Suprapubic skin (tissue), 4 donors: ENCODE measurements at regions not wholly inside any gene's neighbourhood (a gene's known extent, or its start where the extent isn't known, plus 50 kb on each side); places are given as distances from the start of the nearest gene placed in this dataset.

Source experiments
- DNase-seq, 2 donors: peaks; one replicate each; pipeline ENCODE4 v3.0.0-alpha.2; 2019; ENCODE audit warnings: low spot score in 2 of 2
- H3K27ac ChIP-seq: fragments of 200-600 bp; sonication (generic); one replicate; pipeline ENCODE4 v1.5.1; 2019
- H3K27me3 ChIP-seq: fragments of 200-600 bp; sonication (generic); one replicate; pipeline ENCODE4 v1.5.1; 2019
- H3K36me3 ChIP-seq: fragments of 200-600 bp; sonication (generic); one replicate; pipeline ENCODE4 v1.5.1; 2019
- H3K4me1 ChIP-seq: fragments of 200-600 bp; sonication (generic); one replicate; pipeline ENCODE4 v1.5.1; 2019
- H3K4me3 ChIP-seq: fragments of 200-600 bp; sonication (generic); one replicate; pipeline ENCODE4 v1.5.1; 2019; ENCODE audit warnings: mild to moderate bottlenecking
- H3K9me3 ChIP-seq: fragments of 200-600 bp; sonication (generic); one replicate; pipeline ENCODE4 v1.5.1; 2019
- EP300 ChIP-seq: sonication (generic); formaldehyde crosslinking; IDR thresholded peaks from one replicate; pipeline ENCODE4 v1.6.1; 2017; ENCODE audit warnings: antibody characterized with exemption
- POLR2A ChIP-seq, 2 donors: fragments of 450-650 bp; IDR thresholded peaks; one replicate each; pipeline ENCODE4 v1.6.1; 2017; ENCODE audit warnings: antibody characterized with exemption in 2 of 2, mild to moderate bottlenecking in 2 of 2, moderate library complexity in 2 of 2
- POLR2AphosphoS5 ChIP-seq, 3 donors: sonication (generic); formaldehyde crosslinking; IDR thresholded peaks; one replicate each; pipeline ENCODE4 v1.6.1; 2017; ENCODE audit warnings: antibody characterized with exemption in 3 of 3
- WGBS: methylation state at CpG from one replicate; pipeline ENCODE4 v1.1.5; 2018; 5-methylcytosine and 5-hydroxymethylcytosine counted together
- TF ChIP-seq, protein P1 (sequence below), 2 donors: fragments of 200-600 bp in 1 of 2; fragments of 450-650 bp in 1 of 2; sonication (generic) in 1 of 2; IDR thresholded peaks; one replicate each; pipeline ENCODE4 v1.5.1; 2016 to 2019; ENCODE audit warnings: antibody characterized with exemption in 2 of 2, mild to moderate bottlenecking in 1 of 2, moderate library complexity in 1 of 2

DNA sequence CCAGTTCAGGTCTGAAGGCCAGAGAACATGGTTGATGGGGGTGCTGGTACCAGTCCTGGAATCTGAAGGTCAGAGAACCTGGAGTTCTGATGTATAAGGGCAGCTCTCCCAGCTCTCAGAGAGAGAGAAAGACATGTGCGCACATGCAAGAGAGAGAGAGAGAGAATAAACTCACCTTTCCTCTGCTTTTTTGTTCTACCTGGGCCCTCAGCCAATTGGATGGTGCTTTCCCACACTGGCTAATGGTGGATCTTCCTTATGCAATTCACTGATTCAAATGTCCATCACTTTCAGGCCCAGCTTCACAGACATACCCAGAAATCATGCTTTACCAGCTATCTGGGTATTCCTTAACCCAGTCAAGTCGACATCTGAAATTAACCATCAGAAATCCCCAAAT lies 377.7 kb upstream of the MEX3C start:
- Histone ChIP-seq H3K9me3 (no peaks in the 10 kb centered on the region), H3K27ac (no peak overlapping the region), H3K4me1 (no peaks in the 10 kb centered on the region), H3K27me3 (no peaks in the 10 kb centered on the region), H3K36me3 (no peaks in the 10 kb centered on the region), H3K4me3 (no peak overlapping the region)
- TF ChIP-seq POLR2A (IDR thresholded peaks at IDR 0.05) (no peak), POLR2AphosphoS5 (IDR thresholded peaks at IDR 0.05) (no peak), EP300 (no peak)
- TF ChIP-seq, protein P1, sequence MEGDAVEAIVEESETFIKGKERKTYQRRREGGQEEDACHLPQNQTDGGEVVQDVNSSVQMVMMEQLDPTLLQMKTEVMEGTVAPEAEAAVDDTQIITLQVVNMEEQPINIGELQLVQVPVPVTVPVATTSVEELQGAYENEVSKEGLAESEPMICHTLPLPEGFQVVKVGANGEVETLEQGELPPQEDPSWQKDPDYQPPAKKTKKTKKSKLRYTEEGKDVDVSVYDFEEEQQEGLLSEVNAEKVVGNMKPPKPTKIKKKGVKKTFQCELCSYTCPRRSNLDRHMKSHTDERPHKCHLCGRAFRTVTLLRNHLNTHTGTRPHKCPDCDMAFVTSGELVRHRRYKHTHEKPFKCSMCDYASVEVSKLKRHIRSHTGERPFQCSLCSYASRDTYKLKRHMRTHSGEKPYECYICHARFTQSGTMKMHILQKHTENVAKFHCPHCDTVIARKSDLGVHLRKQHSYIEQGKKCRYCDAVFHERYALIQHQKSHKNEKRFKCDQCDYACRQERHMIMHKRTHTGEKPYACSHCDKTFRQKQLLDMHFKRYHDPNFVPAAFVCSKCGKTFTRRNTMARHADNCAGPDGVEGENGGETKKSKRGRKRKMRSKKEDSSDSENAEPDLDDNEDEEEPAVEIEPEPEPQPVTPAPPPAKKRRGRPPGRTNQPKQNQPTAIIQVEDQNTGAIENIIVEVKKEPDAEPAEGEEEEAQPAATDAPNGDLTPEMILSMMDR (IDR thresholded peaks at IDR 0.05), result no peak
- no peak for DNase-seq
- WGBS, result 94% methylated on average over 2 of the region's 2 CpGs

DNA sequence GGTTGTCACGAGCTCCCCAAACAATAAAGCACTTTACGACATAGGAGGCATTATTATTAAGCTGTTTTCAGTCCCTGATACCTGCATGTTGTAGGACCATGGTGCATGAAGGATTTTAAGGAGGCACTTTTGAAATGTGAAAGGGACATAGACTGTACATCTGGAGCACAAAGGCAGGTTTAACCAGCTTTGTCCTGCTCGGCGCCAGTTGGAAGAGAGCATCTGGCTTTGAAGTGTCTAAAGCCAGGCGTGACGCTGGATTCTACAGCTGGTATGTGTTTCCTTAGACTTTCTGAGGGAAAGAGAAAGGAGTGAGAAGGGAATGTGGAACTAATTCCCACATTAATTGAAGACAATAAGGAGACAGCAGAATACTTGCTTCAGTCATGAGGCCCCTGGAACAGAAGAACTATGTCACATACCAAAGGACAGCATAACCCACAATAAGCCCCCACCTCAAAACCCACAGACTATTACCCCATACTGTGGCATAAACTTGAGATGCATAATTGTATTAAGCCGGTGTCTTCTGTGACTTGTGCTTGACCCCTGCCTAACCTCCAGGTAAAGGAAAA lies 381.0 kb upstream of the MEX3C start:
- H3K36me3 ChIP-seq, result no peaks in the 10 kb centered on the region
- no peak for DNase-seq
- no peak overlapping the region for H3K27ac ChIP-seq
- no peaks in the 10 kb centered on the region for H3K27me3 ChIP-seq
- TF ChIP-seq, protein P1 (IDR thresholded peaks at IDR 0.05), result no peak
- TF ChIP-seq POLR2A (IDR thresholded peaks at IDR 0.05) (no peak), EP300 (no peak), POLR2AphosphoS5 (IDR thresholded peaks at IDR 0.05) (no peak)
- no peaks in the 10 kb centered on the region for H3K4me1 ChIP-seq
- WGBS, result 60% methylated on average over 7 of the region's 7 CpGs
- H3K9me3 ChIP-seq, result no peaks in the 10 kb centered on the region
- H3K4me3 ChIP-seq, result no peak overlapping the region

DNA sequence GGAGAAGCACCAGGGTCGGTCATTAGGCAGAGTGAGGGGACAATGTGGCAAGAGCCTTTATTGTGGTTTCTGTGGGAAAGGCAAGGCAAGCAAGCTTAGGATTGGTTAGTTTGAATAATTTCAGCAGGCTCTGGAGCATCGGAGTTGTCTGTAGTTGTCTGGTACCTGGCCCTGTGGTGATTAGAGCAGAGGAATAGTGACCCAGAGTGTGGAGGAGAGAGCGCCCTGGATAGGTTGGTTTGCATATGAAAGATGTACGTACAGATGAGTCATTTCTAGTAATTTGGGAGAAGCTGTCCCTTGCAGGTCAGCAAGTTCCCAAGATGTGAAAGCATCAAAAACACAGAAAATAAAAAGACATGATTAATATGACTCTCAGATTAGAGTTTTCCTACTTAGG lies 383.1 kb upstream of the MEX3C start:
- no peaks in the 10 kb centered on the region for H3K36me3 ChIP-seq
- H3K4me3 ChIP-seq, result no peak overlapping the region
- no peaks in the 10 kb centered on the region for H3K4me1 ChIP-seq
- no peak overlapping the region for H3K27ac ChIP-seq
- no peaks in the 10 kb centered on the region for H3K9me3 ChIP-seq
- 86% methylated on average over 4 of the region's 4 CpGs for WGBS
- TF ChIP-seq EP300, result no peak
- no peaks in the 10 kb centered on the region for H3K27me3 ChIP-seq
- no peak for DNase-seq

DNA sequence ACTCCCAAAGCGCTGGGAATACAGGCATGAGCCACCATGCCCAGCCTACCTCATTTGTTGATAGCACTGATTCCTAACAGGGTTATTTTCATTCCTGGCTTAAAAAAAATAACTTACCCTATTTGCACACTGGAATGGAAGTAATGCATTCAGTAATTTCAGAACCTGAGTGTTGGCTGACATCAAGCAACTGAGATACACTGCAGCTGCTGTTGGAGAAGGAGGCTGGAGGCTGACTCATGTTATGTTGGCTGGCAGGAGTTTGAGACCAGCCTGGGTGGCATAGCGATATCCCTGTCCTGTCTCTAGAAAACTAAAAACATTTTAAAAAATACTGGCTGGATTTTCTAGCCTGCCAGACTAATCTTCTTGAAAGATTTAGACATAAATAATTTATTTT lies 385.1 kb upstream of the MEX3C start:
- Histone ChIP-seq H3K27me3 (no peaks in the 10 kb centered on the region), H3K27ac (no peak overlapping the region), H3K4me3 (no peak overlapping the region), H3K4me1 (no peaks in the 10 kb centered on the region), H3K36me3 (no peaks in the 10 kb centered on the region), H3K9me3 (no peaks in the 10 kb centered on the region)
- 85% methylated on average over 2 of the region's 2 CpGs for WGBS
- DNase-seq, result no peak
- no peak for TF ChIP-seq POLR2A (IDR thresholded peaks at IDR 0.05)
- TF ChIP-seq, protein P1 (IDR thresholded peaks at IDR 0.05), result no peak
- no peak for TF ChIP-seq POLR2AphosphoS5 (IDR thresholded peaks at IDR 0.05)
- no peak for TF ChIP-seq EP300

DNA sequence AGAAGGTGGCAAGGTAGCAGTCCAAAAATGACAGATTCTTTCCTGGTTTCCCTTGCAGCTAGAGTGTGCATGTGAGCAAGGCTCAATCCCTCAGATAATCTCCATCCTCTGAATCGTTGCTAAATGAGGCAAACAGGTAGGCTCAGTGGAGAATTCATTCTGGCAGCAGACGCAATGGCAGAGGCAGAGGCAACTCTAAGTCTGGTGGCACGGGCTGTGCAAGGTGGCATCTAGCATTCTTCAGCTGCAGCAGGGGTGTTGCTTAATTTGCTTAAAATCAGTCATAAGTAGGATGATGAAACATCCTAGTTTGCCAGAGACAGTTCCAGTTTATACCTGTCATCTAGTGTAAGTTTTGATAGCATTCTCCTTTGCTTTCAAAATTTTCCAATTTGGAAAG lies 391.1 kb upstream of the MEX3C start:
- TF ChIP-seq POLR2A (IDR thresholded peaks at IDR 0.05) (no peak), EP300 (no peak), POLR2AphosphoS5 (IDR thresholded peaks at IDR 0.05) (no peak)
- TF ChIP-seq, protein P1 (IDR thresholded peaks at IDR 0.05), result no peak
- no peak overlapping the region for H3K4me3 ChIP-seq
- no peaks in the 10 kb centered on the region for H3K27me3 ChIP-seq
- WGBS, result 85% methylated on average over 3 of the region's 3 CpGs
- H3K9me3 ChIP-seq, result no peaks in the 10 kb centered on the region
- H3K36me3 ChIP-seq, result no peaks in the 10 kb centered on the region
- no peaks in the 10 kb centered on the region for H3K4me1 ChIP-seq
- DNase-seq, result no peak
- no peak overlapping the region for H3K27ac ChIP-seq

DNA sequence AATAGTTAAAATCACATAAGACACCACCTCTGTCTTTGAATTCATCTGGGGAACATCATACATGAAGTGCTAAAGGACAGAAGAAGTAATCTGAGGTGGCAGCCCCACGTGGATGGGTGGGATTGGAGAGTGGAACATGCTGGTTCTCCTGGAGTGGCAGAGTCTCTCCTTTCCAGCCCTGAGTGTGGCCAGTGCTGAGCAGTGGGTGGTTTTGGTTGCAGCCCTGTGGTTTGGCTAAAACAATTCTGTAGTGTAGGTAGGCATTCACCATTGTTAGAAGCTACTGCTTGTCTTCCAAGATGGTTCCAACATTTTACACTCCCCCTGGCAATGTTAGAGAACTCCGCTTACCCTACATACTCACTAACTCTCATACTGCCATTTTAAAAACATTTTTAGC lies 396.4 kb upstream of the MEX3C start:
- WGBS, result 67% methylated on average over 2 of the region's 2 CpGs

More for the DNA sequence above, 396.4 kb upstream of the MEX3C start:
- Histone ChIP-seq H3K36me3 (no peaks in the 10 kb centered on the region), H3K27ac (no peak overlapping the region), H3K4me3 (no peak overlapping the region), H3K4me1 (no peaks in the 10 kb centered on the region), H3K9me3 (no peaks in the 10 kb centered on the region), H3K27me3 (no peaks in the 10 kb centered on the region)
- TF ChIP-seq, protein P1 (IDR thresholded peaks at IDR 0.05), result no peak
- TF ChIP-seq POLR2A (IDR thresholded peaks at IDR 0.05) (no peak), POLR2AphosphoS5 (IDR thresholded peaks at IDR 0.05) (no peak), EP300 (no peak)
- DNase-seq, result no peak
